Fibroblast of villous mesenchyme (primary cell): ENCODE measurements at regions not wholly inside any gene's neighbourhood (a gene's known extent, or its start where the extent isn't known, plus 50 kb on each side); places are given as distances from the start of the nearest gene placed in this dataset.
A peak's percentile ranks its signal among the peaks of the same experiment; 100 is the strongest.

ENCODE experiments used
- DNase-seq: peaks from one replicate; pipeline ENCODE4 v3.0.0-alpha.2; 2010; ENCODE audit warnings: low read depth
- H3K4me3 ChIP-seq: 2 replicates; pipeline ENCODE4 v1.5.1; 2011; ENCODE audit warnings: low read depth, mild to moderate bottlenecking, low read length
- CTCF ChIP-seq: IDR thresholded peaks from 2 replicates; pipeline ENCODE4 v1.5.1; 2012; ENCODE audit warnings: low read depth, mild to moderate bottlenecking, low read length; ENCODE audit not compliant: insufficient read depth

- no peak for DNase-seq
- H3K4me3 ChIP-seq = no peak overlapping the region
- TF ChIP-seq CTCF = no peak
Observed at GRCh38 chr20:19936466-19937200, 80.5 kb upstream of the NAA20 start.

GRCh38 chr20:19937218-19937617 is 79.9 kb upstream of the NAA20 start:
- TF ChIP-seq CTCF = no peak
- H3K4me3 ChIP-seq = no peak overlapping the region
- no peak for DNase-seq

- no peak for DNase-seq
- no peak for TF ChIP-seq CTCF
- H3K4me3 ChIP-seq = no peak overlapping the region
Observed at GRCh38 chr20:19937651-19938420, 79.3 kb upstream of the NAA20 start.

GRCh38 chr20:19938421-19939090 is 78.6 kb upstream of the NAA20 start:
- no peak for TF ChIP-seq CTCF
- no peak for DNase-seq
- no peak overlapping the region for H3K4me3 ChIP-seq

- DNase-seq = peak; percentile 24
- no peak overlapping the region for H3K4me3 ChIP-seq
- TF ChIP-seq CTCF = no peak
Observed at GRCh38 chr20:19940988-19941460, 76.1 kb upstream of the NAA20 start.

GRCh38 chr20:19942611-19943010 is 74.6 kb upstream of the NAA20 start:
- H3K4me3 ChIP-seq = no peak overlapping the region
- no peak for DNase-seq
- no peak for TF ChIP-seq CTCF
